H1 (cell line): ENCODE measurements at regions not wholly inside any gene's neighbourhood (a gene's known extent, or its start where the extent isn't known, plus 50 kb on each side); places are given as distances from the start of the nearest gene placed in this dataset.

Experiments used
- CTCF ChIA-PET: fragments of 300-600 bp; sonication (Branson Sonifier 250); formaldehyde crosslinking; loops from one replicate; lab custom pipeline; 2021; ENCODE audit not compliant: partially characterized antibody; lab: Charles Lee
- POLR2A ChIA-PET: fragments of 300-600 bp; sonication (Branson Sonifier 250); formaldehyde crosslinking; loops from one replicate; lab custom pipeline; 2021; ENCODE audit warnings: inconsistent platforms; ENCODE audit not compliant: partially characterized antibody; lab: Charles Lee
- DNase-seq, 2 experiments: peaks; one replicate each; pipeline versions ENCODE4 v3.0.0 to v3.0.0-alpha.2; 2010 to 2022; ENCODE audit warnings: low spot score in 2 of 2, low read depth in 1 of 2, mixed read lengths in 1 of 2
- FAIRE-seq: peaks from 2 replicates; lab custom pipeline; 2011; peaks lifted over from hg19 to GRCh38; lab: Jason Lieb, UNC
- H2AFZ ChIP-seq: 2 replicates; pipeline ENCODE4 v1.8.1; 2012; ENCODE audit warnings: low read length, inconsistent platforms
- H2AK5ac ChIP-seq: 2 replicates; pipeline ENCODE4 v1.6.1; 2013; ENCODE audit warnings: low read depth, low read length
- H2BK120ac ChIP-seq: replicated peaks from 2 replicates; pipeline ENCODE3; 2013; ENCODE audit warnings: low read depth, low read length, inconsistent platforms
- H2BK12ac ChIP-seq: 2 replicates; pipeline ENCODE4 v1.6.1; 2013; ENCODE audit warnings: low read depth, low read length
- H2BK15ac ChIP-seq: 2 replicates; pipeline ENCODE4 v1.6.1; 2013; ENCODE audit warnings: low read length
- H2BK20ac ChIP-seq: 2 replicates; pipeline ENCODE4 v1.6.1; 2013; ENCODE audit warnings: low read length
- H2BK5ac ChIP-seq: 2 replicates; pipeline ENCODE4 v1.6.1; 2013; ENCODE audit warnings: low read depth, low read length
- H3K14ac ChIP-seq: 2 replicates; pipeline ENCODE4 v1.6.1; 2013; ENCODE audit warnings: inconsistent platforms; ENCODE audit not compliant: insufficient read length
- H3K18ac ChIP-seq: 2 replicates; pipeline ENCODE4 v1.6.1; 2013; ENCODE audit warnings: low read length; ENCODE audit errors: extremely low read depth
- H3K23ac ChIP-seq: 2 replicates; pipeline ENCODE4 v1.6.1; 2013; ENCODE audit warnings: inconsistent platforms; ENCODE audit not compliant: insufficient read length
- H3K23me2 ChIP-seq: 2 replicates; pipeline ENCODE4 v1.6.1; 2013; ENCODE audit warnings: low read depth, low read length
- H3K27ac ChIP-seq: 2 replicates; pipeline ENCODE4 v1.6.1; 2011; ENCODE audit warnings: low read depth, low read length, inconsistent platforms
- H3K27me3 ChIP-seq, 4 experiments: replicated peaks in 1 of 4; 1 replicate in 1 of 4; 2 replicates in 3 of 4; pipeline versions ENCODE4 v1.6.1 to v1.8.1; 2011 to 2013; ENCODE audit warnings: low read length in 3 of 4, mild to moderate bottlenecking in 3 of 4, inconsistent platforms in 2 of 4, mixed read lengths in 2 of 4, moderate library complexity in 1 of 4; ENCODE audit not compliant: control insufficient read depth in 3 of 4, insufficient read depth in 3 of 4; ENCODE audit errors: extremely low read depth in 1 of 4
- H3K36me3 ChIP-seq, 4 experiments: 2 replicates each; pipeline versions ENCODE4 v1.6.1 to v1.8.1; 2011 to 2013; ENCODE audit warnings: mild to moderate bottlenecking in 4 of 4, low read length in 3 of 4, moderate library complexity in 2 of 4, control low read depth in 1 of 4, inconsistent platforms in 1 of 4; ENCODE audit not compliant: insufficient read depth in 4 of 4, control insufficient read depth in 2 of 4
- H3K4ac ChIP-seq: replicated peaks from 2 replicates; pipeline ENCODE3; 2013; ENCODE audit warnings: low read length, low read depth, mixed read lengths, inconsistent platforms; ENCODE audit not compliant: insufficient read length
- H3K4me1 ChIP-seq, 4 experiments: replicated peaks in 1 of 4; 1 replicate in 1 of 4; 2 replicates in 3 of 4; pipeline versions ENCODE4 v1.6.1 to v1.8.1; 2011 to 2013; ENCODE audit warnings: low read length in 3 of 4, inconsistent platforms in 2 of 4, mixed read lengths in 1 of 4; ENCODE audit not compliant: insufficient read depth in 4 of 4, control insufficient read depth in 3 of 4
- H3K4me2 ChIP-seq, 2 experiments: 2 replicates each; pipeline versions ENCODE4 v1.6.1 to v1.8.1; 2011 to 2013; ENCODE audit warnings: low read depth in 2 of 2, low read length in 2 of 2, control low read depth in 1 of 2, inconsistent platforms in 1 of 2, mild to moderate bottlenecking in 1 of 2; ENCODE audit not compliant: insufficient read depth in 1 of 2
- H3K4me3 ChIP-seq, 4 experiments: fragments of 200-600, 300-600 bp in 1 of 4; sonication (generic), shearing (Covaris generic), sonication (Bioruptor Twin) in 1 of 4; 2 replicates each; pipeline versions ENCODE4 v1.5.1 to v1.8.1; 2011 to 2016; ENCODE audit warnings: low read length in 4 of 4, low read depth in 3 of 4, control low read depth in 2 of 4, inconsistent platforms in 2 of 4, mild to moderate bottlenecking in 2 of 4, mixed read lengths in 1 of 4, moderate library complexity in 1 of 4; ENCODE audit not compliant: insufficient read depth in 2 of 4; ENCODE audit errors: extremely low read depth in 1 of 4
- H3K56ac ChIP-seq: replicated peaks from 2 replicates; pipeline ENCODE3; 2013; ENCODE audit warnings: low read depth, mild to moderate bottlenecking, mixed read lengths, low read length, inconsistent platforms; ENCODE audit not compliant: insufficient read length
- H3K79me1 ChIP-seq: 2 replicates; pipeline ENCODE4 v1.6.1; 2013; ENCODE audit warnings: low read depth, low read length, control low read depth
- H3K79me2 ChIP-seq, 2 experiments: 2 replicates each; pipeline versions ENCODE4 v1.6.1 to v1.8.1; 2012 to 2013; ENCODE audit warnings: low read length in 2 of 2, mild to moderate bottlenecking in 2 of 2, inconsistent platforms in 1 of 2; ENCODE audit not compliant: insufficient read depth in 2 of 2, control insufficient read depth in 1 of 2
- H3K9ac ChIP-seq, 4 experiments: replicated peaks in 1 of 4; 1 replicate in 1 of 4; 2 replicates in 3 of 4; pipeline versions ENCODE4 v1.6.1 to v1.8.1; 2011 to 2013; ENCODE audit warnings: low read depth in 3 of 4, low read length in 3 of 4, control low read depth in 2 of 4, mild to moderate bottlenecking in 2 of 4, moderate library complexity in 2 of 4, inconsistent platforms in 1 of 4; ENCODE audit errors: extremely low read depth in 1 of 4
- H3K9me3 ChIP-seq, 2 experiments: 2 replicates each; pipeline versions ENCODE4 v1.6.1 to v1.8.1; 2012 to 2013; ENCODE audit warnings: mild to moderate bottlenecking in 2 of 2, moderate library complexity in 2 of 2, control low read depth in 1 of 2, inconsistent platforms in 1 of 2, low read depth in 1 of 2, low read length in 1 of 2, mixed read lengths in 1 of 2; ENCODE audit not compliant: insufficient read depth in 2 of 2
- H4K20me1 ChIP-seq, 2 experiments: replicated peaks in 1 of 2; 2 replicates each; pipeline versions ENCODE3 to v1.8.1; 2011 to 2013; ENCODE audit warnings: inconsistent platforms in 2 of 2, low read length in 2 of 2, mild to moderate bottlenecking in 1 of 2; ENCODE audit not compliant: insufficient read depth in 2 of 2, control insufficient read depth in 1 of 2
- H4K5ac ChIP-seq: 2 replicates; pipeline ENCODE4 v1.6.1; 2013; ENCODE audit warnings: low read length, low read depth, mixed read lengths, inconsistent platforms; ENCODE audit not compliant: insufficient read length
- H4K8ac ChIP-seq: 2 replicates; pipeline ENCODE4 v1.8.0; 2013; ENCODE audit warnings: mild to moderate bottlenecking, moderate library complexity, low read length, inconsistent platforms; ENCODE audit not compliant: insufficient read depth; ENCODE audit errors: extremely low read depth
- H4K91ac ChIP-seq: replicated peaks from 2 replicates; pipeline ENCODE3; 2013; ENCODE audit warnings: low read length, mixed read lengths, inconsistent platforms; ENCODE audit not compliant: insufficient read length
- HDAC6 ChIP-seq: IDR thresholded peaks from one replicate; pipeline ENCODE4 v1.7.1; 2012; ENCODE audit warnings: low read depth, mild to moderate bottlenecking, inconsistent platforms, low read length, moderate library complexity
- NRF1 ChIP-seq: IDR thresholded peaks from 2 replicates; pipeline ENCODE4 v1.6.1; 2011; ENCODE audit warnings: mild to moderate bottlenecking, low read depth, low read length, improper control_type of control experiment
- PHF8 ChIP-seq: fragments of 200-600 bp; sonication (generic); conservative IDR thresholded peaks from 2 replicates; pipeline ENCODE4 v1.7.1; 2012; ENCODE audit warnings: low read depth, mild to moderate bottlenecking, inconsistent platforms, low read length, moderate library complexity
- SP2 ChIP-seq: IDR thresholded peaks from 2 replicates; pipeline ENCODE4 v1.6.1; 2012; ENCODE audit warnings: mild to moderate bottlenecking, low read length, inconsistent platforms
- TEAD4 ChIP-seq: IDR thresholded peaks from 2 replicates; pipeline ENCODE4 v1.6.1; 2012; ENCODE audit warnings: low read depth, low read length, inconsistent platforms, mixed read lengths

DNA sequence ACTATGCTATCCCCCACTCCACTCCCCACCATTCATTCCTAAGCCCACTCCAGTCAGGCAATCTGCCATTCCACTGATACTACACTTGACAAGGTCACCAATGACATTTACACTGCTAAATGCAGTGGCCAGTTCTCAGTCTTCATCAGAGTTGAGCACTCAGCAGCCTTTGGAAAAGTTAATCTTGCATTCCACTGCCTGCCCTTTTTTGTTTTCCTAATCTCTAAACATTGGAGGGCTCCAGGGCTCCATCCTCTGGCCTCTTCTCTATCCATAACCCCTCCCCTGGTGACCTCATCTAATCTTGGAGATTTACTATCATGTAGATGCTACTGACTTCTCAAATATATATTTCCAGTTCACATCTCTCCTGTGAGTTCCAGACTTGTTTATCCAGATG lies 70.9 kb upstream of the S1PR1 start:
- no peak overlapping the region for H4K8ac ChIP-seq
- no peak overlapping the region for H3K23ac ChIP-seq
- H3K18ac ChIP-seq, result no peak overlapping the region
- no peak for DNase-seq
- H3K36me3 ChIP-seq, result no peaks in the 10 kb centered on the region
- H2BK15ac ChIP-seq, result no peak overlapping the region
- H2BK5ac ChIP-seq, result no peak overlapping the region
- ChIA-PET POLR2A (no interaction called here), CTCF (interaction anchor here (0.9 kb wide), 1 partner anchor 29 kb away, joined by 3 read pairs; no protein-coding TSS in a partner anchor)
- H3K27me3 ChIP-seq, result no peaks in the 10 kb centered on the region
- no peak overlapping the region for H4K91ac ChIP-seq
- H3K9ac ChIP-seq, result no peak overlapping the region
- H3K27ac ChIP-seq, result no peak overlapping the region
- H3K79me1 ChIP-seq, result no peaks in the 10 kb centered on the region
- no peak overlapping the region for H3K4me2 ChIP-seq
- H3K56ac ChIP-seq, result no peak overlapping the region
- H2BK120ac ChIP-seq, result no peak overlapping the region
- H2BK12ac ChIP-seq, result no peak overlapping the region
- TF ChIP-seq SP2, result no peak
- no peak for TF ChIP-seq PHF8
- TF ChIP-seq NRF1, result no peak
- no peak for TF ChIP-seq TEAD4
- TF ChIP-seq HDAC6, result no peak
- no peak overlapping the region for H3K4ac ChIP-seq
- H3K79me2 ChIP-seq, result no peaks in the 10 kb centered on the region
- no peak overlapping the region for H2BK20ac ChIP-seq
- H3K23me2 ChIP-seq, result no peaks in the 10 kb centered on the region
- no peak overlapping the region for H3K4me3 ChIP-seq
- H4K20me1 ChIP-seq, result no peaks in the 10 kb centered on the region
- H4K5ac ChIP-seq, result no peak overlapping the region
- no peak overlapping the region for H3K14ac ChIP-seq
- peaks cover 0 to 5% (median 0%) of the 10 kb centered on the region in 4 experiments; a peak in 1 of 7 replicates for H3K4me1 ChIP-seq
- H3K9me3 ChIP-seq, result no peaks in the 10 kb centered on the region
- FAIRE-seq, result no peak
- H2AFZ ChIP-seq, result 0 out of 2 replicates have a peak overlapping the region, but pooled peaks have one; percentile 71
- H2AK5ac ChIP-seq, result no peak overlapping the region
